ENCODE measurements at regions not wholly inside any gene's neighbourhood (a gene's known extent, or its start where the extent isn't known, plus 50 kb on each side); places are given as distances from the start of the nearest gene placed in this dataset.

DNA sequence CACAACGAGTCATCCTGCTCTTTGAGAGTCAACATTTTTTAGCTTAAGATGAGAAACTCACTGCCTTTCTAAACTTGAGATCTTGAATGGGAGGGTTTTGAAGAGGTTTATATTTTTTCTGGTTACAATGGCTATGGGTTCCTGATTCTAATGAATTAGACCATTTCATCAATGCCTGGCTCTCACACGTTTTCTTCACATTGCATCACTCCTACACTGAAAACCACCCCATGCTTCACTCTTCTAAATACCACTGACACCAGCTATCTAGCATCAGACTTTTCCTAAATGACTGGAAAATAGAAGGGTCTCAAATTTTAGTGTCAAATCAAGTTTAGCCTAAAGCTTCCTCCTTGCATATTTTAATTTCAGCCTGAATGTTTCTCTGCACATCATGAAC is 606.1 kb upstream of the USP24 start:
- TF ChIP-seq, protein P1, sequence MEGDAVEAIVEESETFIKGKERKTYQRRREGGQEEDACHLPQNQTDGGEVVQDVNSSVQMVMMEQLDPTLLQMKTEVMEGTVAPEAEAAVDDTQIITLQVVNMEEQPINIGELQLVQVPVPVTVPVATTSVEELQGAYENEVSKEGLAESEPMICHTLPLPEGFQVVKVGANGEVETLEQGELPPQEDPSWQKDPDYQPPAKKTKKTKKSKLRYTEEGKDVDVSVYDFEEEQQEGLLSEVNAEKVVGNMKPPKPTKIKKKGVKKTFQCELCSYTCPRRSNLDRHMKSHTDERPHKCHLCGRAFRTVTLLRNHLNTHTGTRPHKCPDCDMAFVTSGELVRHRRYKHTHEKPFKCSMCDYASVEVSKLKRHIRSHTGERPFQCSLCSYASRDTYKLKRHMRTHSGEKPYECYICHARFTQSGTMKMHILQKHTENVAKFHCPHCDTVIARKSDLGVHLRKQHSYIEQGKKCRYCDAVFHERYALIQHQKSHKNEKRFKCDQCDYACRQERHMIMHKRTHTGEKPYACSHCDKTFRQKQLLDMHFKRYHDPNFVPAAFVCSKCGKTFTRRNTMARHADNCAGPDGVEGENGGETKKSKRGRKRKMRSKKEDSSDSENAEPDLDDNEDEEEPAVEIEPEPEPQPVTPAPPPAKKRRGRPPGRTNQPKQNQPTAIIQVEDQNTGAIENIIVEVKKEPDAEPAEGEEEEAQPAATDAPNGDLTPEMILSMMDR (IDR thresholded peaks at IDR 0.05): no peak
- no peak for TF ChIP-seq POLR2A (IDR thresholded peaks at IDR 0.05; ENCODE audit: low read depth)
- TF ChIP-seq EP300 (IDR thresholded peaks at IDR 0.05): no peak
